GM18508 (cell line): ENCODE measurements at regions not wholly inside any gene's neighbourhood (a gene's known extent, or its start where the extent isn't known, plus 50 kb on each side); places are given as distances from the start of the nearest gene placed in this dataset.
A peak's percentile ranks its signal among the peaks of the same experiment; 100 is the strongest.

Experiments
- ATAC-seq: cut with Tn5 transposase; IDR thresholded peaks from one replicate; pipeline ENCODE4 v1.9.1; 2021; ENCODE audit warnings: moderate number of reproducible peaks; ENCODE audit not compliant: insufficient read depth, unreplicated experiment

- ATAC-seq = no peak
Observed at GRCh38 chr2:221002101-221002685, 569.9 kb downstream of the EPHA4 start.

GRCh38 chr2:221005338-221005737, 566.8 kb downstream of the EPHA4 start:
- no peak for ATAC-seq

GRCh38 chr2:221006084-221006483, 566.0 kb downstream of the EPHA4 start:
- ATAC-seq = no peak

GRCh38 chr2:221016551-221016950, 555.6 kb downstream of the EPHA4 start:
- no peak for ATAC-seq

GRCh38 chr2:221018262-221018661, 553.8 kb downstream of the EPHA4 start:
- no peak for ATAC-seq

GRCh38 chr2:221019668-221020067, 552.4 kb downstream of the EPHA4 start:
- ATAC-seq = no peak

- ATAC-seq = no peak
Observed at GRCh38 chr2:221022554-221022953, 549.5 kb downstream of the EPHA4 start.

GRCh38 chr2:221025398-221025797, 546.7 kb downstream of the EPHA4 start:
- ATAC-seq = no peak

GRCh38 chr2:221034026-221034701, 537.9 kb downstream of the EPHA4 start:
- no peak for ATAC-seq

GRCh38 chr2:221034973-221035372, 537.1 kb downstream of the EPHA4 start:
- ATAC-seq = no peak

- no peak for ATAC-seq
Observed at GRCh38 chr2:221042926-221043325, 529.2 kb downstream of the EPHA4 start.

GRCh38 chr2:221044781-221045180, 527.3 kb downstream of the EPHA4 start:
- ATAC-seq = no peak

GRCh38 chr2:221050020-221050795, 521.9 kb downstream of the EPHA4 start:
- peak; percentile 66 for ATAC-seq

- no peak for ATAC-seq
Observed at GRCh38 chr2:221051162-221051561, 520.9 kb downstream of the EPHA4 start.

- ATAC-seq = no peak
Observed at GRCh38 chr2:221060376-221060775, 511.7 kb downstream of the EPHA4 start.

- ATAC-seq = no peak
Observed at GRCh38 chr2:221063568-221063967, 508.5 kb downstream of the EPHA4 start.

- no peak for ATAC-seq
Observed at GRCh38 chr2:221064058-221064854, 507.8 kb downstream of the EPHA4 start.

GRCh38 chr2:221064880-221065279, 507.2 kb downstream of the EPHA4 start:
- no peak for ATAC-seq

GRCh38 chr2:221068123-221068522, 504.0 kb downstream of the EPHA4 start:
- no peak for ATAC-seq

- no peak for ATAC-seq
Observed at GRCh38 chr2:221070106-221070505, 502.0 kb downstream of the EPHA4 start.
